Colonic mucosa (tissue), 4 donors: ENCODE measurements at regions not wholly inside any gene's neighbourhood (a gene's known extent, or its start where the extent isn't known, plus 50 kb on each side); places are given as distances from the start of the nearest gene placed in this dataset.

ENCODE experiments used
- DNase-seq: peaks from one replicate; pipeline ENCODE4 v3.0.0-alpha.2; 2020
- H3K27ac ChIP-seq: fragments of 200-600 bp; one replicate; pipeline ENCODE4 v1.8.0; 2021
- H3K27me3 ChIP-seq: fragments of 200-600 bp; one replicate; pipeline ENCODE4 v1.8.0; 2021
- H3K36me3 ChIP-seq: fragments of 200-600 bp; one replicate; pipeline ENCODE4 v1.8.0; 2021
- H3K4me1 ChIP-seq: fragments of 200-600 bp; one replicate; pipeline ENCODE4 v1.8.0; 2021; ENCODE audit warnings: mild to moderate bottlenecking
- H3K4me3 ChIP-seq: fragments of 200-600 bp; one replicate; pipeline ENCODE4 v1.8.0; 2021
- H3K9ac ChIP-seq, 2 donors: one replicate each; pipeline ENCODE4 v1.7.0; 2013; ENCODE audit warnings: control low read depth in 2 of 2, low read depth in 2 of 2, low read length in 2 of 2
- H3K9me3 ChIP-seq: fragments of 200-600 bp; one replicate; pipeline ENCODE4 v1.8.0; 2021
- intact Hi-C: fragments of 100-400 bp; cut with DNase I; formaldehyde crosslinking; loops from one replicate; pipeline ENCODE4 v1.14.1; 2022
- TF ChIP-seq, protein P1 (sequence below): fragments of 200-600 bp; IDR thresholded peaks from one replicate; pipeline ENCODE4 v1.8.0; 2022; ENCODE audit warnings: antibody characterized with exemption, mild to moderate bottlenecking
- donor health status: healthy.
- donor health status: DM: no; HTN: no; CAD: no.
- donor health status: DM: no; HTN: no; CAD: no.

DNA sequence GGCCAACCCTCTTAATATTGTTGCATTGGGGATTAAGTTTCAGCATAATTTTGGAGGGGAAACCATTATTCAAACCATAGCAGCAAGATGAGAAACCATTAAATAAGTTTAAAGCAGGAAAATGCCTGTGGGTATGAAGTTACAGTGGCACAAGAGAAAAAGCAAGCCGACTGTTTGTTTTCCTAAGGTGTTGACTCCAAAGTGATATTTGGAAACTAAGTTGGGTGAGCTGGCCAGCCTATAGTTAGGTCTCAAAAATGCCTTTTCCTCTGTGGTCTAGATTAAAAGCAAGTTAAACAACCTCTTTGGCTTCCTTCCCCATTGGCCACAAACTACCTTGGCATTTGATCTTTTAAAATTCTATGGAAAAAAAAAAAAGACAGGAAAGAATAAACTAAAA, 419.8 kb upstream of the AZI2 start:
- Histone ChIP-seq H3K27ac (no peak overlapping the region), H3K9ac (no peak overlapping the region), H3K4me1 (no peaks in the 10 kb centered on the region), H3K36me3 (no peaks in the 10 kb centered on the region), H3K27me3 (no peaks in the 10 kb centered on the region), H3K9me3 (no peaks in the 10 kb centered on the region), H3K4me3 (no peak overlapping the region)
- DNase-seq = no peak
- intact Hi-C loops = no loop called here
- TF ChIP-seq, protein P1, sequence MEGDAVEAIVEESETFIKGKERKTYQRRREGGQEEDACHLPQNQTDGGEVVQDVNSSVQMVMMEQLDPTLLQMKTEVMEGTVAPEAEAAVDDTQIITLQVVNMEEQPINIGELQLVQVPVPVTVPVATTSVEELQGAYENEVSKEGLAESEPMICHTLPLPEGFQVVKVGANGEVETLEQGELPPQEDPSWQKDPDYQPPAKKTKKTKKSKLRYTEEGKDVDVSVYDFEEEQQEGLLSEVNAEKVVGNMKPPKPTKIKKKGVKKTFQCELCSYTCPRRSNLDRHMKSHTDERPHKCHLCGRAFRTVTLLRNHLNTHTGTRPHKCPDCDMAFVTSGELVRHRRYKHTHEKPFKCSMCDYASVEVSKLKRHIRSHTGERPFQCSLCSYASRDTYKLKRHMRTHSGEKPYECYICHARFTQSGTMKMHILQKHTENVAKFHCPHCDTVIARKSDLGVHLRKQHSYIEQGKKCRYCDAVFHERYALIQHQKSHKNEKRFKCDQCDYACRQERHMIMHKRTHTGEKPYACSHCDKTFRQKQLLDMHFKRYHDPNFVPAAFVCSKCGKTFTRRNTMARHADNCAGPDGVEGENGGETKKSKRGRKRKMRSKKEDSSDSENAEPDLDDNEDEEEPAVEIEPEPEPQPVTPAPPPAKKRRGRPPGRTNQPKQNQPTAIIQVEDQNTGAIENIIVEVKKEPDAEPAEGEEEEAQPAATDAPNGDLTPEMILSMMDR = no peak

DNA sequence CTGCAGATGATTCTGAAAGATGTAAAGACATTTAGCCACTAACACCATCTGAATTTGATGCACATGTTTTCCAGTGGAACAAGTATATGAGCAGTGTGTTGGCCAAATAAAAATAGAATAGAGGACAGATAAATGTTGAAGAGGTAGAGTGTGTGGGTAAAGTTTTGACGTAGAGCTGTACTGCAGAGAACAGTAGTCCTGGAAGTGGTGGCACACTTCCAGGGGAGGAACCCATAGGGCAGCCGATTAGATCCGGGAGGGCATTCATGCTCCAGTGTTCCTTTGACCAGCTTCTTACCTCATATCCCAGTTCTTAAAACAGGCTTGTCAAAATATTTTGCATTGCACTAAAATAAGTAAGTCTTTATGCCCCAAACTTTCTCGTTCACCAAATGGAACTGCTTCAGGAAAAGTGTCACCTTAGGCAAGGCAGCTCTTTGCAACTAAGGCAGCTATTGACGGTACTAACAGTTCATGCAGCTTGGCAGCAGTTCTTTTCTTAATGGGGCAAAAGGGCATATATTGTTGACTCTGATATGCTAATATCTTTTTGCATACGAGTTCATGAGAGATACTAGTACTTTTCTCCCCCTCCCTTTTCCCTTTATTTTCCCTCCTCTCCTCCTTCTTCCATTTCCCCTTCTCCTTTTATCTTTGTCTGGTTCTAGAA, 429.3 kb upstream of the AZI2 start:
- TF ChIP-seq, protein P1 = no peak
- Histone ChIP-seq H3K4me1 (no peaks in the 10 kb centered on the region), H3K9ac (no peak overlapping the region), H3K36me3 (no peaks in the 10 kb centered on the region), H3K27ac (no peak overlapping the region), H3K4me3 (no peak overlapping the region), H3K27me3 (no peaks in the 10 kb centered on the region), H3K9me3 (no peaks in the 10 kb centered on the region)
- DNase-seq = no peak
- intact Hi-C loops = no loop called here

DNA sequence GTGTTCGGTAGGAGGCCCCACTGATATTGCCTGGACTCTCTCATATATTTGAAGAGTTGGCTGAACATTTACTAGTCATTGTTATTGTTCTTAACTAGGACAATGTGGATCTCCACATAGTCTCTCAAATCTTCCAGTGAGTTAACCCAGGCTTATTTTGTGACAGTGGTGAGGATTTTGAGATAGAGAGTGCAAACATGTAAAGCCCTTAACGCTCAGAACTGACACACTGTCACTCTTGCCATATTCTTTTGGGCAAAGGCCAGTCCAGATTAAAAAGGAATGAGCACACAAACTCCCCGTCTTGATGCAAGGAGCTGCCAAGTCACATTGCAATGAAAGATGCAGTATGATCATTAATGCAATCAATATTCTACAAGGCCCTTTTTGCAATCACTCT, 431.9 kb upstream of the AZI2 start:
- Histone ChIP-seq H3K27me3 (no peaks in the 10 kb centered on the region), H3K36me3 (no peaks in the 10 kb centered on the region), H3K4me3 (no peak overlapping the region), H3K4me1 (no peaks in the 10 kb centered on the region), H3K27ac (no peak overlapping the region), H3K9ac (no peak overlapping the region), H3K9me3 (no peaks in the 10 kb centered on the region)
- TF ChIP-seq, protein P1 = no peak
- DNase-seq = no peak
- intact Hi-C loops = no loop called here

DNA sequence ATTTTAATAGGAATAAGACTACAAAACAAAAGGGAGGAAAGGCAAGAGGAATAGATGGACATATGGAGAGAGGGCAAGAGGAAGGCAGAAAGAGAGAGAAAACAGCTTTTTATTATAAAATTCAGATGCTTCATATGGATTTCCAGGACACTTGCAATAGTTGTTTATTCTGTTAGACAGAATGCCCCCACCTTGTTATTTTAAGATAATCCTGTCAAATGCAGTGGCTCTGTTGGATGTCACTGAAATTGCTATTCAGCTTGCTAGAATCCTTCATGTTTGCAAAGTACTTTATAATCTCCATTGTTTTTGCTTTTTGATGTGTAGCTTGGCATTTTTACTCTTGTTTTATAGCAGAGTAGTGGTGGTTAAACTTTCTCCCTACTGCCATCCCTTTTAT, 432.4 kb upstream of the AZI2 start:
- Histone ChIP-seq H3K27ac (no peak overlapping the region), H3K9ac (no peak overlapping the region), H3K4me3 (no peak overlapping the region), H3K36me3 (no peaks in the 10 kb centered on the region), H3K27me3 (no peaks in the 10 kb centered on the region), H3K4me1 (no peaks in the 10 kb centered on the region), H3K9me3 (no peaks in the 10 kb centered on the region)
- no peak for DNase-seq
- intact Hi-C loops = no loop called here
- TF ChIP-seq, protein P1 = no peak

DNA sequence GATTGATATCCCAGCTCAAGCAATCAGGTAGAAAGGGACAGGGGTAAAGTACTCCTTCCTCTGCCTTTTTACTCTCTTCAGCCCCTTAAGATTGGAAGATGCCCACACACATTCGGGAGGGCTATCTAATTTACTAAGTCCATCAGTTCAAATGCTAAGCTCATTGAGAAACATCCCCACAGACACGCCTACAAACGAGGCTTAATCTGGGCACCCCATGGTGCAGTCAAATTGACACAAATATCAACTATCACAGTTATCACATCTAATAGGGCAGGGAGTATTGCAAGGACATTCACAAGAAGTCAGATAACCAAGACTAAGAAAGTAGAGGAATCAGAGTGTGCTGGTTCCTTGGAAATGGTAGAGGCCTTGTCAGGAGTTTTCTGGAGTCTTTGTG, 437.8 kb upstream of the AZI2 start:
- DNase-seq = no peak
- H3K27me3 ChIP-seq = no peaks in the 10 kb centered on the region
- no peaks in the 10 kb centered on the region for H3K4me1 ChIP-seq
- H3K27ac ChIP-seq = no peak overlapping the region
- TF ChIP-seq, protein P1 = no peak
- intact Hi-C loops = no loop called here
- no peaks in the 10 kb centered on the region for H3K36me3 ChIP-seq
- no peak overlapping the region for H3K4me3 ChIP-seq
- no peaks in the 10 kb centered on the region for H3K9me3 ChIP-seq
- no peak overlapping the region for H3K9ac ChIP-seq
